SK-N-SH (cell line): ENCODE measurements at regions not wholly inside any gene's neighbourhood (a gene's known extent, or its start where the extent isn't known, plus 50 kb on each side); places are given as distances from the start of the nearest gene placed in this dataset.

ENCODE experiments used
- CTCF ChIA-PET: fragments of 300-600, 350-600 bp; formaldehyde crosslinking; extraction: SDS; loops from one replicate; lab custom pipeline; 2021; lab: Yijun Ruan, JAX
- POLR2A ChIA-PET: fragments of 350-600 bp; sonication (Branson Sonifier 250); formaldehyde crosslinking; extraction: SDS; loops from one replicate; lab custom pipeline; 2020; ENCODE audit warnings: antibody characterized with exemption, inconsistent platforms; lab: Yijun Ruan, JAX
- DNase-seq: peaks from one replicate; pipeline ENCODE4 v3.0.0; 2012
- H2AFZ ChIP-seq: fragments of 200-600 bp; sonication (generic); 2 replicates; pipeline ENCODE4 v1.8.1; 2016; ENCODE audit warnings: antibody characterized with exemption, mild to moderate bottlenecking, low read depth
- H3F3A ChIP-seq: fragments of 200-600 bp; sonication (generic); replicated peaks from 2 replicates; pipeline ENCODE3; 2016; ENCODE audit warnings: antibody characterized with exemption, mild to moderate bottlenecking; ENCODE audit not compliant: insufficient read depth
- H3K27ac ChIP-seq, 2 experiments: fragments of 200-500 bp in 1 of 2; fragments of 200-600 bp in 1 of 2; sonication (Bioruptor generic) in 1 of 2; sonication (generic), shearing (Covaris generic) in 1 of 2; 2 replicates each; pipeline versions ENCODE4 v1.5.1 to v1.6.1; 2014 to 2016; ENCODE audit warnings: low read depth in 2 of 2, inconsistent platforms in 1 of 2, low read length in 1 of 2, mild to moderate bottlenecking in 1 of 2, mixed read lengths in 1 of 2
- H3K27me3 ChIP-seq: fragments of 200-600 bp; sonication (generic), shearing (Covaris generic); 2 replicates; pipeline ENCODE4 v1.6.1; 2016; ENCODE audit warnings: mixed run types; ENCODE audit not compliant: insufficient read depth
- H3K36me3 ChIP-seq, 2 experiments: fragments of 200-500 bp in 1 of 2; fragments of 200-600 bp in 1 of 2; sonication (Bioruptor generic) in 1 of 2; sonication (generic) in 1 of 2; replicated peaks in 1 of 2; 2 replicates each; pipeline versions ENCODE3 to v1.5.1; 2014 to 2016; ENCODE audit warnings: low read length in 1 of 2, mild to moderate bottlenecking in 1 of 2; ENCODE audit not compliant: insufficient read depth in 2 of 2, control insufficient read depth in 1 of 2
- H3K4me1 ChIP-seq, 2 experiments: fragments of 200-500 bp in 1 of 2; fragments of 200-600 bp in 1 of 2; sonication (Bioruptor generic) in 1 of 2; sonication (generic), shearing (Covaris generic) in 1 of 2; 2 replicates each; pipeline versions ENCODE4 v1.5.1 to v1.6.1; 2014 to 2016; ENCODE audit warnings: low read depth in 1 of 2, low read length in 1 of 2, mixed run types in 1 of 2; ENCODE audit not compliant: insufficient read depth in 2 of 2, control insufficient read depth in 1 of 2
- H3K4me2 ChIP-seq: fragments of 200-600 bp; sonication (generic), shearing (Covaris generic); 2 replicates; pipeline ENCODE4 v1.6.1; 2017; ENCODE audit warnings: mixed run types
- H3K4me3 ChIP-seq, 2 experiments: fragments of 200-500 bp in 1 of 2; fragments of 200-600 bp in 1 of 2; sonication (Bioruptor generic) in 1 of 2; sonication (generic), shearing (Covaris generic) in 1 of 2; 2 replicates each; pipeline versions ENCODE4 v1.5.1 to v1.8.1; 2014 to 2016; ENCODE audit warnings: low read depth in 2 of 2, inconsistent platforms in 1 of 2, low read length in 1 of 2, mild to moderate bottlenecking in 1 of 2, mixed read lengths in 1 of 2, moderate library complexity in 1 of 2
- H3K79me2 ChIP-seq: fragments of 200-600 bp; sonication (generic); 2 replicates; pipeline ENCODE4 v1.8.1; 2017; ENCODE audit warnings: mild to moderate bottlenecking; ENCODE audit not compliant: insufficient read depth
- H3K9ac ChIP-seq: fragments of 200-600 bp; sonication (generic); 2 replicates; pipeline ENCODE4 v1.6.1; 2017; ENCODE audit warnings: mixed run types
- H3K9me2 ChIP-seq: fragments of 200-600 bp; sonication (generic); 2 replicates; pipeline ENCODE4 v1.6.1; 2017; ENCODE audit warnings: mixed run types
- H3K9me3 ChIP-seq: fragments of 200-600 bp; sonication (generic); 2 replicates; pipeline ENCODE4 v1.6.1; 2017; ENCODE audit warnings: mixed run types, mild to moderate bottlenecking, moderate library complexity
- H4K20me1 ChIP-seq: fragments of 200-600 bp; sonication (generic); 2 replicates; pipeline ENCODE4 v1.6.1; 2017; ENCODE audit warnings: mild to moderate bottlenecking, mixed run types; ENCODE audit not compliant: insufficient read depth
- ELF1 ChIP-seq: IDR thresholded peaks from 2 replicates; pipeline ENCODE4 v1.4.0; 2012
- EP300 ChIP-seq, 2 experiments: IDR thresholded peaks; 2 replicates each; pipeline versions ENCODE4 v1.4.0 to v1.6.1; 2012; ENCODE audit warnings: borderline replicate concordance in 1 of 2, low read depth in 1 of 2, low read length in 1 of 2
- FOSL2 ChIP-seq: IDR thresholded peaks from 2 replicates; pipeline ENCODE4 v1.4.0; 2012; ENCODE audit warnings: low read depth, mild to moderate bottlenecking, moderate library complexity, borderline replicate concordance
- GATA2 ChIP-seq: sonication (generic); formaldehyde crosslinking; IDR thresholded peaks from 2 replicates; pipeline ENCODE4 v1.5.0; 2020; ENCODE audit warnings: mild to moderate bottlenecking, missing genetic modification reagents
- JUND ChIP-seq: IDR thresholded peaks from 2 replicates; pipeline ENCODE4 v1.4.0; 2012
- NFIC ChIP-seq: IDR thresholded peaks from 2 replicates; pipeline ENCODE4 v1.4.0; 2012; ENCODE audit warnings: borderline replicate concordance
- RAD21 ChIP-seq: IDR thresholded peaks from 2 replicates; pipeline ENCODE4 v1.6.1; 2012; ENCODE audit warnings: mild to moderate bottlenecking, low read length
- RFX5 ChIP-seq: IDR thresholded peaks from 2 replicates; pipeline ENCODE4 v1.6.1; 2012; ENCODE audit warnings: mild to moderate bottlenecking, improper control_type of control experiment, low read length
- SIN3A ChIP-seq: IDR thresholded peaks from 2 replicates; pipeline ENCODE4 v1.6.1; 2012; ENCODE audit warnings: low read depth, mild to moderate bottlenecking, low read length, moderate library complexity, borderline replicate concordance
- SMC3 ChIP-seq: IDR thresholded peaks from 2 replicates; pipeline ENCODE4 v1.6.1; 2012; ENCODE audit warnings: low read depth, low read length, improper control_type of control experiment
- TAF1 ChIP-seq: IDR thresholded peaks from 2 replicates; pipeline ENCODE4 v1.6.1; 2012; ENCODE audit warnings: low read depth, mild to moderate bottlenecking, low read length, moderate library complexity, borderline replicate concordance
- TCF12 ChIP-seq: IDR thresholded peaks from 2 replicates; pipeline ENCODE4 v1.4.0; 2012
- TEAD4 ChIP-seq: IDR thresholded peaks from 2 replicates; pipeline ENCODE4 v1.4.0; 2012; ENCODE audit warnings: mild to moderate bottlenecking, borderline replicate concordance; ENCODE audit not compliant: insufficient read depth
- YY1 ChIP-seq: IDR thresholded peaks from 2 replicates; pipeline ENCODE4 v1.4.0; 2012; ENCODE audit warnings: low read depth, mild to moderate bottlenecking
- TF ChIP-seq, protein P1 (sequence below): IDR thresholded peaks from 2 replicates; pipeline ENCODE4 v1.4.0; 2012; ENCODE audit warnings: low read depth, borderline replicate concordance
- TF ChIP-seq, protein P2 (sequence below): fragments of 150-350 bp; IDR thresholded peaks from 2 replicates; pipeline ENCODE4 v1.6.1; 2017; ENCODE audit warnings: antibody characterized with exemption, low read length, low read depth, borderline replicate concordance
- TF ChIP-seq, protein P3 (sequence below): IDR thresholded peaks from 2 replicates; pipeline ENCODE4 v1.4.0; 2012; ENCODE audit warnings: low read depth
- TF ChIP-seq, protein P4 (sequence below): IDR thresholded peaks from 2 replicates; pipeline ENCODE4 v1.4.0; 2012; ENCODE audit warnings: low read depth, borderline replicate concordance
- TF ChIP-seq, protein P5 (sequence below): fragments of 150-350 bp; IDR thresholded peaks from 2 replicates; pipeline ENCODE4 v1.6.1; 2016; ENCODE audit warnings: mild to moderate bottlenecking, low read depth, low read length

DNA sequence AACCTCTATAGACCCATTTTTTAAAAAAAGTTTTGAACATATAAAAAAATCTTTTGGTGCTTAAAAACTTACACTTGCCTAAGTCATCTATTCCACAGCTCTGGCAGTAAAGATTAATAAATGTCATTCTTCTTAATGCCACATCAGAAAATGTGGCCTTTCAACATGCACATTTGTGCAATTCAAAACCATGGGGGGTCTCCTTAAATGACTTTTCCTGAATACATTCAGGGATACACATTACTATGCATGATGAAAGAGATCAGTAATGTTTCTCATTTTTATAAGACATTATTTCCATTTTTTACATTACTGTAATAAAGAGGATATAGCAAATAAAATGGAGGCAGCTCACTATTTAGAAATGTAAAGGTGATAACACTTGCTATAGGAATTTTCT is 142.3 kb downstream of the RBM43 start:
- POLR2A ChIA-PET: no interaction called here

DNA sequence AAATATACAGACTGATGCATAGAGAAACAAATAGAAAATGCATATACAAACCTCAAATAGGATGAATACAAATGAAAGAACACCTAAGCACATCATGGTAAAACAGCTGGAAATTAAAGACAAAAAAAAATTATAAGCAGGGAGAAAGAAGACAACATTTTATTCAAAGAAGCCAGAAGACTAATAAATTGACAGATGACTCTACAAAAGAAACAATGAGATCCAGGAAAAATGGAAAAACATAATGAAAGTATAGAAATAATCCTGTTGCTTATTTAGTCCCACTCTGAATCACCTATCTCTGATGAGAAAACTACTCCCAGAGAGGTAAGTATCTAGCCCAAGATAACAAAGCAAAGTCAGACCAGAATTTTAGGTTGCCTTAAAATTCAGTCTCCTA is 143.4 kb downstream of the RBM43 start:
- TF ChIP-seq NFIC (no peak), TCF12 (no peak), TAF1 (no peak), JUND (no peak), RFX5 (no peak), TEAD4 (no peak), SMC3 (no peak), YY1 (no peak), ELF1 (no peak)
- TF ChIP-seq, protein P1, sequence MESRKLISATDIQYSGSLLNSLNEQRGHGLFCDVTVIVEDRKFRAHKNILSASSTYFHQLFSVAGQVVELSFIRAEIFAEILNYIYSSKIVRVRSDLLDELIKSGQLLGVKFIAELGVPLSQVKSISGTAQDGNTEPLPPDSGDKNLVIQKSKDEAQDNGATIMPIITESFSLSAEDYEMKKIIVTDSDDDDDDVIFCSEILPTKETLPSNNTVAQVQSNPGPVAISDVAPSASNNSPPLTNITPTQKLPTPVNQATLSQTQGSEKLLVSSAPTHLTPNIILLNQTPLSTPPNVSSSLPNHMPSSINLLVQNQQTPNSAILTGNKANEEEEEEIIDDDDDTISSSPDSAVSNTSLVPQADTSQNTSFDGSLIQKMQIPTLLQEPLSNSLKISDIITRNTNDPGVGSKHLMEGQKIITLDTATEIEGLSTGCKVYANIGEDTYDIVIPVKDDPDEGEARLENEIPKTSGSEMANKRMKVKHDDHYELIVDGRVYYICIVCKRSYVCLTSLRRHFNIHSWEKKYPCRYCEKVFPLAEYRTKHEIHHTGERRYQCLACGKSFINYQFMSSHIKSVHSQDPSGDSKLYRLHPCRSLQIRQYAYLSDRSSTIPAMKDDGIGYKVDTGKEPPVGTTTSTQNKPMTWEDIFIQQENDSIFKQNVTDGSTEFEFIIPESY: no peak
- TF ChIP-seq, protein P2, sequence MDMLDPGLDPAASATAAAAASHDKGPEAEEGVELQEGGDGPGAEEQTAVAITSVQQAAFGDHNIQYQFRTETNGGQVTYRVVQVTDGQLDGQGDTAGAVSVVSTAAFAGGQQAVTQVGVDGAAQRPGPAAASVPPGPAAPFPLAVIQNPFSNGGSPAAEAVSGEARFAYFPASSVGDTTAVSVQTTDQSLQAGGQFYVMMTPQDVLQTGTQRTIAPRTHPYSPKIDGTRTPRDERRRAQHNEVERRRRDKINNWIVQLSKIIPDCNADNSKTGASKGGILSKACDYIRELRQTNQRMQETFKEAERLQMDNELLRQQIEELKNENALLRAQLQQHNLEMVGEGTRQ: no peak
- TF ChIP-seq, protein P3, sequence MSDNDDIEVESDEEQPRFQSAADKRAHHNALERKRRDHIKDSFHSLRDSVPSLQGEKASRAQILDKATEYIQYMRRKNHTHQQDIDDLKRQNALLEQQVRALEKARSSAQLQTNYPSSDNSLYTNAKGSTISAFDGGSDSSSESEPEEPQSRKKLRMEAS: no peak
- TF ChIP-seq, protein P4, sequence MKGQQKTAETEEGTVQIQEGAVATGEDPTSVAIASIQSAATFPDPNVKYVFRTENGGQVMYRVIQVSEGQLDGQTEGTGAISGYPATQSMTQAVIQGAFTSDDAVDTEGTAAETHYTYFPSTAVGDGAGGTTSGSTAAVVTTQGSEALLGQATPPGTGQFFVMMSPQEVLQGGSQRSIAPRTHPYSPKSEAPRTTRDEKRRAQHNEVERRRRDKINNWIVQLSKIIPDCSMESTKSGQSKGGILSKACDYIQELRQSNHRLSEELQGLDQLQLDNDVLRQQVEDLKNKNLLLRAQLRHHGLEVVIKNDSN: no peak
- CTCF ChIA-PET: interaction anchor here (1.1 kb wide), 1 partner anchor 75 kb away, joined by 3 read pairs; no protein-coding TSS in a partner anchor
- Histone ChIP-seq H3K27me3 (no peaks in the 10 kb centered on the region), H3K4me2 (no peak overlapping the region), H3K9me2 (no peaks in the 10 kb centered on the region), H2AFZ (no peak overlapping the region), H3K79me2 (no peaks in the 10 kb centered on the region), H3K9ac (no peak overlapping the region), H4K20me1 (no peaks in the 10 kb centered on the region), H3K4me3 (no peak overlapping the region), H3K9me3 (0 out of 2 replicates have a peak, but pooled peaks cover 5% of the 10 kb centered on the region), H3K36me3 (no peaks in the 10 kb centered on the region), H3K27ac (no peak overlapping the region), H3K4me1 (no peaks in the 10 kb centered on the region; a peak in 1 of 4 replicates), H3F3A (no peaks in the 10 kb centered on the region)
- no peak for DNase-seq
- POLR2A ChIA-PET: no interaction called here

More for the DNA sequence above, 142.3 kb downstream of the RBM43 start:
- H4K20me1 ChIP-seq: no peaks in the 10 kb centered on the region
- H3K4me2 ChIP-seq: no peak overlapping the region
- no peaks in the 10 kb centered on the region for H3K9me2 ChIP-seq
- H3K9me3 ChIP-seq: 0 out of 2 replicates have a peak, but pooled peaks cover 5% of the 10 kb centered on the region
- no peak overlapping the region for H3K9ac ChIP-seq
- no peaks in the 10 kb centered on the region for H3K79me2 ChIP-seq
- no peaks in the 10 kb centered on the region for H3K36me3 ChIP-seq
- TF ChIP-seq TAF1 (no peak), RAD21 (no peak), SIN3A (no peak), GATA2 (CRISPR knock-in tag) (no peak), YY1 (no peak), EP300 (IDR thresholded peaks at IDR 0.05; ENCODE audit: borderline replicate concordance in 1 of 2, low read depth in 1 of 2, low read length in 1 of 2) (no peak), FOSL2 (no peak)
- TF ChIP-seq, protein P5, sequence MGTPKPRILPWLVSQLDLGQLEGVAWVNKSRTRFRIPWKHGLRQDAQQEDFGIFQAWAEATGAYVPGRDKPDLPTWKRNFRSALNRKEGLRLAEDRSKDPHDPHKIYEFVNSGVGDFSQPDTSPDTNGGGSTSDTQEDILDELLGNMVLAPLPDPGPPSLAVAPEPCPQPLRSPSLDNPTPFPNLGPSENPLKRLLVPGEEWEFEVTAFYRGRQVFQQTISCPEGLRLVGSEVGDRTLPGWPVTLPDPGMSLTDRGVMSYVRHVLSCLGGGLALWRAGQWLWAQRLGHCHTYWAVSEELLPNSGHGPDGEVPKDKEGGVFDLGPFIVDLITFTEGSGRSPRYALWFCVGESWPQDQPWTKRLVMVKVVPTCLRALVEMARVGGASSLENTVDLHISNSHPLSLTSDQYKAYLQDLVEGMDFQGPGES: no peak
- H3K27ac ChIP-seq: no peak overlapping the region
- no peak for DNase-seq
- H3K4me3 ChIP-seq: no peak overlapping the region
- CTCF ChIA-PET: interaction anchor here (0.5 to 0.9 kb wide), 2 partner anchors 15 to 20 kb away, joined by 3 read pairs; no protein-coding TSS in a partner anchor
- H3K27me3 ChIP-seq: no peaks in the 10 kb centered on the region
- no peaks in the 10 kb centered on the region; a peak in 1 of 4 replicates for H3K4me1 ChIP-seq
- no peaks in the 10 kb centered on the region for H3F3A ChIP-seq
- no peak overlapping the region for H2AFZ ChIP-seq
